ENCODE measurements at regions not wholly inside any gene's neighbourhood (a gene's known extent, or its start where the extent isn't known, plus 50 kb on each side); places are given as distances from the start of the nearest gene placed in this dataset.
A peak's percentile ranks its signal among the peaks of the same experiment; 100 is the strongest.

DNA sequence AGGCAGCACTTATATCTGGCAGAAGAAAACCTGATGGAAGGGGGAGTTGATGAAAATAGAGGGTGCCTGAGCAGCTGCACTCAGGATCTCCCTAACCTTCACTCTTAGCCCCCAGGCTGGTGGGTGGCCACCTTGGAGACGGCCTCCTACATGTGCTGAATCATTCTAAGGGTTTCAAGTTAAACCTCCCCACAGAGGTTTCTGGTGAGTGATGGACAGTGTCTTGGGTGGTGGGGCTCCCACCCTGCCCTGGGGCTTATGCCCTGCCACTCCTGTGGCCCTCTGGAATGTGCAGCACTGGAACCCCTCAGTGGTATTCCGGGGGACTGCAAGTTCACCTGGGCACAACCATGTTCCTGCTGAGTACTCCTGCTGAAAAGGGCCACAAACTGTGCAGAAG lies 357.2 kb downstream of the CD83 start:
- H4K20me1 ChIP-seq (ENCODE audit: insufficient read depth) = no peaks in the 10 kb centered on the region
- H3K79me2 ChIP-seq (ENCODE audit: low read depth) = no peaks in the 10 kb centered on the region
- H3K9me3 ChIP-seq (ENCODE audit: insufficient read depth, low read depth) = no peaks in the 10 kb centered on the region
- intact Hi-C loops (cut with micrococcal nuclease; ENCODE audit: unreplicated experiment) = no loop called here
- H3F3A ChIP-seq (ENCODE audit: insufficient read depth, low read depth) = no peaks in the 10 kb centered on the region
- TF ChIP-seq EZH2 (IDR thresholded peaks at IDR 0.05; ENCODE audit: low read depth) = no peak
- TF ChIP-seq, protein P1, sequence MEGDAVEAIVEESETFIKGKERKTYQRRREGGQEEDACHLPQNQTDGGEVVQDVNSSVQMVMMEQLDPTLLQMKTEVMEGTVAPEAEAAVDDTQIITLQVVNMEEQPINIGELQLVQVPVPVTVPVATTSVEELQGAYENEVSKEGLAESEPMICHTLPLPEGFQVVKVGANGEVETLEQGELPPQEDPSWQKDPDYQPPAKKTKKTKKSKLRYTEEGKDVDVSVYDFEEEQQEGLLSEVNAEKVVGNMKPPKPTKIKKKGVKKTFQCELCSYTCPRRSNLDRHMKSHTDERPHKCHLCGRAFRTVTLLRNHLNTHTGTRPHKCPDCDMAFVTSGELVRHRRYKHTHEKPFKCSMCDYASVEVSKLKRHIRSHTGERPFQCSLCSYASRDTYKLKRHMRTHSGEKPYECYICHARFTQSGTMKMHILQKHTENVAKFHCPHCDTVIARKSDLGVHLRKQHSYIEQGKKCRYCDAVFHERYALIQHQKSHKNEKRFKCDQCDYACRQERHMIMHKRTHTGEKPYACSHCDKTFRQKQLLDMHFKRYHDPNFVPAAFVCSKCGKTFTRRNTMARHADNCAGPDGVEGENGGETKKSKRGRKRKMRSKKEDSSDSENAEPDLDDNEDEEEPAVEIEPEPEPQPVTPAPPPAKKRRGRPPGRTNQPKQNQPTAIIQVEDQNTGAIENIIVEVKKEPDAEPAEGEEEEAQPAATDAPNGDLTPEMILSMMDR (conservative IDR thresholded peaks at IDR 0.05) = no peak
- BruUV-seq (replicated peaks) = no TSS peak
- H3K27ac ChIP-seq = no peak overlapping the region
- POLR2A ChIA-PET (ENCODE audit: unreplicated experiment) = no interaction called here
- no peaks in the 10 kb centered on the region for H3K36me3 ChIP-seq (ENCODE audit: low read depth)
- no peak overlapping the region for H3K4me2 ChIP-seq
- DNase-seq = peak in 1 of 2 experiments; percentile 46
- no peaks in the 10 kb centered on the region for H3K9me2 ChIP-seq (ENCODE audit: insufficient read depth)
- no peaks in the 10 kb centered on the region for H3K27me3 ChIP-seq (ENCODE audit: insufficient read depth, low read depth)
- H2AFZ ChIP-seq = no peak overlapping the region
- no peak overlapping the region for H3K4me3 ChIP-seq
- CTCF ChIA-PET = no interaction called here
- no peaks in the 10 kb centered on the region for H3K4me1 ChIP-seq (replicated peaks; ENCODE audit: insufficient read depth)

DNA sequence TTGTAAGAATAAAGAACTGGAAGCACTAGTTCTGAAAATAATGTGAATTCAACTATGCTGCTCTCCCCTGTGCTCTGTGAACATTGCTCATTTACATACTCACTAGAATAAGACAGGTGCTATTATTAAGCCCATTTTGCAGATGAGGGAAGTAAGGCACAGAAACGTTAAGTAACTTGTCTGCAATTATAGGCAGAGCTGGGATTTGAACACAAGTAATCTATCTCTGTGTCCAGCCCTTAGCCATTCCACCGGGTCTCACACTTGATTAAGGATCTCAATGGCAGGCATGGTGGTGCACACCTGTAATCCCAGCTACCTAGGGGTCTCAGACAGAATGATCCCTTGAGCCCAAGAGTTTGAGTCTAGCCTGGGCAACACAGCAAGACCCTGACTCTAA lies 357.7 kb downstream of the CD83 start:
- no peaks in the 10 kb centered on the region for H3K27me3 ChIP-seq (ENCODE audit: insufficient read depth, low read depth)
- no peak overlapping the region for H2AFZ ChIP-seq
- no TSS peak for BruUV-seq (replicated peaks)
- POLR2A ChIA-PET (ENCODE audit: unreplicated experiment) = no interaction called here
- H3K4me3 ChIP-seq = no peak overlapping the region
- no peaks in the 10 kb centered on the region for H3K4me1 ChIP-seq (replicated peaks; ENCODE audit: insufficient read depth)
- intact Hi-C loops (cut with micrococcal nuclease; ENCODE audit: unreplicated experiment) = no loop called here
- H3K27ac ChIP-seq = no peak overlapping the region
- H3K9me2 ChIP-seq (ENCODE audit: insufficient read depth) = no peaks in the 10 kb centered on the region
- DNase-seq = no peak
- no peaks in the 10 kb centered on the region for H3K36me3 ChIP-seq (ENCODE audit: low read depth)
- CTCF ChIA-PET = no interaction called here
- no peaks in the 10 kb centered on the region for H3K79me2 ChIP-seq (ENCODE audit: low read depth)
- TF ChIP-seq EZH2 (IDR thresholded peaks at IDR 0.05; ENCODE audit: low read depth) = no peak
- H3F3A ChIP-seq (ENCODE audit: insufficient read depth, low read depth) = no peaks in the 10 kb centered on the region
- no peaks in the 10 kb centered on the region for H4K20me1 ChIP-seq (ENCODE audit: insufficient read depth)
- H3K9me3 ChIP-seq (ENCODE audit: insufficient read depth, low read depth) = no peaks in the 10 kb centered on the region
- H3K4me2 ChIP-seq = no peak overlapping the region

DNA sequence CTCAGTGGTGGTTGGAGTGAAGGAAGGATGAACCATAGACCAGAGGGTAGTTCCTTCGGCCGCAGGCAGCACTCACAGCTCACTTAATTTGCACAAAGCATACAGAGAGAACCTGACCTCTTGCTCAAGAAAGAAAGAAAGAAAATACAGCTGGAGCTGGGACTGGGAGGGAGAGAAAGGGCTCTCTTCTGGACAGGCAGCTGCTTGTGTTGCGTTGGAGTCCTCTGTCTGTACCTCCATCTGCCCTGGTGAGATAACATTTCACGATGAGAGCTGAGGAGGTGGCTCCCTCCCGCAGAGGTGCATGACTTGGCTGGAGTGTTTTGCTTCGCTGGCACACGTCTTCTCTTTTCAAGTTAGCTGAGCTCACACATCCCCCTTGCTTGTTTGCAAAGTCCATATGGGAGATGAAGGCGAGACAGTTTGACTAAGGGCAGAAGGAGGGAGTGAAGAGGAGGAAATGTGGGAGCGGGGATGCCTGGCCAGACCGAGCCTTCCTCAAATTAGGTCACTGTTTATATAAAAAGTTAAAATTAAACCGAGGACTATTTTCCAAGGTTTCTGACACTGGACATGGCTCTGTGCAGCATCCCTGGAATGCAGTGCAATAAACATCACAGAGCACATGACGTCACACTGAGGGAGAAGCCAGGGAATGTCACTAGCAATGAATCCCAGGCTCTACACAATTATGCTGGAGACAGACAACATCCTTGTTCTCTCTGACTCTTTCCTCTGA lies 359.4 kb downstream of the CD83 start:
- no peak overlapping the region for H2AFZ ChIP-seq
- H3K4me3 ChIP-seq = no peak overlapping the region
- intact Hi-C loops (cut with micrococcal nuclease; ENCODE audit: unreplicated experiment) = no loop called here
- H3K36me3 ChIP-seq (ENCODE audit: low read depth) = no peaks in the 10 kb centered on the region
- H3K27me3 ChIP-seq (ENCODE audit: insufficient read depth, low read depth) = no peaks in the 10 kb centered on the region
- CTCF ChIA-PET = no interaction called here
- no TSS peak for BruUV-seq (replicated peaks)
- TF ChIP-seq, protein P1 (conservative IDR thresholded peaks at IDR 0.05) = no peak
- TF ChIP-seq EZH2 (IDR thresholded peaks at IDR 0.05; ENCODE audit: low read depth) = no peak
- H4K20me1 ChIP-seq (ENCODE audit: insufficient read depth) = no peaks in the 10 kb centered on the region
- H3K4me2 ChIP-seq = no peak overlapping the region
- POLR2A ChIA-PET (ENCODE audit: unreplicated experiment) = no interaction called here
- no peaks in the 10 kb centered on the region for H3K9me3 ChIP-seq (ENCODE audit: insufficient read depth, low read depth)
- no peaks in the 10 kb centered on the region for H3K9me2 ChIP-seq (ENCODE audit: insufficient read depth)
- no peaks in the 10 kb centered on the region for H3K4me1 ChIP-seq (replicated peaks; ENCODE audit: insufficient read depth)
- H3F3A ChIP-seq (ENCODE audit: insufficient read depth, low read depth) = no peaks in the 10 kb centered on the region
- no peak overlapping the region for H3K27ac ChIP-seq
- no peaks in the 10 kb centered on the region for H3K79me2 ChIP-seq (ENCODE audit: low read depth)
- no peak for DNase-seq

DNA sequence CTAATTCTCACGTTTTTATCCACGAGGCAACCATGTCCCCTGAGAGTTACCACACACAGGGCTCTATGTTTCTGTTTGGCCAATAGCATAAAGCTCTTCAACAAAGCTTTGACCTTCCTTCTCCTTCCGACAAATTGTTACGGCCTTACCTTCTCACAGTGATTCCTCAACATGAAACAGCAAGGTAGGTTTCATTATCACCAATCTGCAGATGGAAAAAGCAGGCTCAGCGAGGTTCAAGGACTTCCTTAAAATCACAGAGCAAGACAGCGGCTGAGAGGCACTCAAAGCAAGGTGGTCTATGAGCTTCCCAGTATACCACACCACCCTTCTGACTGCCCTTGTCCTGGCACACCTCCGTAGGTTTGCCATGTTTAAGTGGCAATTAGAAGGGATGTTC lies 360.0 kb downstream of the CD83 start:
- DNase-seq = no peak
- ChIA-PET POLR2A (ENCODE audit: unreplicated experiment) (no interaction called here), CTCF (no interaction called here)
- Histone ChIP-seq H2AFZ (no peak overlapping the region), H3K4me1 (replicated peaks; ENCODE audit: insufficient read depth) (no peaks in the 10 kb centered on the region), H3K4me2 (no peak overlapping the region), H3F3A (ENCODE audit: insufficient read depth, low read depth) (no peaks in the 10 kb centered on the region), H3K9me2 (ENCODE audit: insufficient read depth) (no peaks in the 10 kb centered on the region), H3K9me3 (ENCODE audit: insufficient read depth, low read depth) (no peaks in the 10 kb centered on the region), H3K79me2 (ENCODE audit: low read depth) (no peaks in the 10 kb centered on the region), H3K27me3 (ENCODE audit: insufficient read depth, low read depth) (no peaks in the 10 kb centered on the region), H4K20me1 (ENCODE audit: insufficient read depth) (no peaks in the 10 kb centered on the region), H3K36me3 (ENCODE audit: low read depth) (no peaks in the 10 kb centered on the region), H3K4me3 (no peak overlapping the region), H3K27ac (no peak overlapping the region)
- BruUV-seq (replicated peaks) = no TSS peak
- TF ChIP-seq, protein P1 (conservative IDR thresholded peaks at IDR 0.05) = no peak
- no peak for TF ChIP-seq EZH2 (IDR thresholded peaks at IDR 0.05; ENCODE audit: low read depth)
- intact Hi-C loops (cut with micrococcal nuclease; ENCODE audit: unreplicated experiment) = no loop called here
